Loucy (cell line): ENCODE measurements at regions not wholly inside any gene's neighbourhood (a gene's known extent, or its start where the extent isn't known, plus 50 kb on each side); places are given as distances from the start of the nearest gene placed in this dataset.

Experiments used
- H2AFZ ChIP-seq: fragments of 200-600 bp; sonication (generic); 2 replicates; pipeline ENCODE4 v1.6.0; 2016; ENCODE audit warnings: antibody characterized with exemption, mild to moderate bottlenecking, low read length, moderate library complexity
- H3F3A ChIP-seq: fragments of 200-600 bp; 2 replicates; pipeline ENCODE4 v1.6.0; 2016; ENCODE audit warnings: antibody characterized with exemption, low read depth, mild to moderate bottlenecking
- H3K27me3 ChIP-seq: fragments of 200-600 bp; sonication (generic); 2 replicates; pipeline ENCODE4 v1.6.1; 2014; ENCODE audit warnings: low read length, mild to moderate bottlenecking; ENCODE audit not compliant: insufficient read depth, poor library complexity, severe bottlenecking
- H3K36me3 ChIP-seq: fragments of 200-600 bp; sonication (generic); 2 replicates; pipeline ENCODE4 v1.6.1; 2016; ENCODE audit warnings: low read length; ENCODE audit not compliant: insufficient read depth
- H3K4me1 ChIP-seq: fragments of 200-600 bp; sonication (generic); 2 replicates; pipeline ENCODE4 v1.5.1; 2014; ENCODE audit warnings: low read length, mild to moderate bottlenecking; ENCODE audit not compliant: insufficient read depth, poor library complexity, severe bottlenecking
- H3K4me2 ChIP-seq: fragments of 200-600 bp; sonication (generic); 2 replicates; pipeline ENCODE4 v1.6.0; 2014; ENCODE audit warnings: antibody characterized with exemption, low read length, low read depth, mild to moderate bottlenecking; ENCODE audit not compliant: poor library complexity, severe bottlenecking
- H3K4me3 ChIP-seq: fragments of 200-600 bp; sonication (generic); 2 replicates; pipeline ENCODE4 v1.5.1; 2014; ENCODE audit warnings: low read length, mild to moderate bottlenecking, mixed read lengths; ENCODE audit not compliant: poor library complexity, severe bottlenecking
- H3K79me2 ChIP-seq: fragments of 200-600 bp; sonication (generic); 2 replicates; pipeline ENCODE4 v1.6.1; 2014; ENCODE audit warnings: low read length; ENCODE audit not compliant: insufficient read depth
- H3K9ac ChIP-seq: fragments of 200-600 bp; sonication (generic); 2 replicates; pipeline ENCODE4 v1.6.0; 2014; ENCODE audit warnings: mild to moderate bottlenecking, low read depth, low read length, moderate library complexity; ENCODE audit not compliant: poor library complexity, severe bottlenecking
- H3K9me2 ChIP-seq: fragments of 200-600 bp; sonication (generic); replicated peaks from 2 replicates; pipeline ENCODE4 v1.6.1; 2016; ENCODE audit warnings: low read depth, low read length, mixed read lengths
- H3K9me3 ChIP-seq: fragments of 200-600 bp; sonication (generic); 2 replicates; pipeline ENCODE4 v1.6.1; 2014; ENCODE audit warnings: mild to moderate bottlenecking, antibody characterized with exemption, low read length, low read depth; ENCODE audit not compliant: insufficient read depth
- H4K20me1 ChIP-seq: fragments of 200-600 bp; sonication (generic); 2 replicates; pipeline ENCODE4 v1.6.0; 2014; ENCODE audit warnings: antibody characterized with exemption, low read length, mild to moderate bottlenecking; ENCODE audit not compliant: insufficient read depth, poor library complexity, severe bottlenecking
- CTCF ChIP-seq: fragments of 200-600 bp; sonication (generic); conservative IDR thresholded peaks from 2 replicates; pipeline ENCODE4 v1.5.1; 2014; ENCODE audit warnings: mild to moderate bottlenecking, antibody characterized with exemption, low read length
- EZH2phosphoT487 ChIP-seq: fragments of 200-600 bp; IDR thresholded peaks from 2 replicates; pipeline ENCODE4 v1.6.1; 2018; ENCODE audit warnings: antibody characterized with exemption, mild to moderate bottlenecking, moderate library complexity, borderline replicate concordance

- Histone ChIP-seq H3K79me2 (no peaks in the 10 kb centered on the region), H3F3A (no peaks in the 10 kb centered on the region), H3K4me1 (peaks cover 3% of the 10 kb centered on the region), H3K9me2 (no peaks in the 10 kb centered on the region), H3K9me3 (no peaks in the 10 kb centered on the region), H3K36me3 (no peaks in the 10 kb centered on the region), H4K20me1 (no peaks in the 10 kb centered on the region), H3K27me3 (no peaks in the 10 kb centered on the region), H3K4me2 (no peak overlapping the region), H3K9ac (no peak overlapping the region), H3K4me3 (no peak overlapping the region), H2AFZ (no peak overlapping the region)
- TF ChIP-seq EZH2phosphoT487 (no peak), CTCF (no peak)
Measured at GRCh38 chr9:22214021-22214420, 204.9 kb upstream of the CDKN2B start.

GRCh38 chr9:22214497-22215031 is 205.5 kb upstream of the CDKN2B start:
- Histone ChIP-seq H2AFZ (no peak overlapping the region), H3K4me3 (no peak overlapping the region), H3K9me3 (no peaks in the 10 kb centered on the region), H3F3A (no peaks in the 10 kb centered on the region), H3K4me2 (no peak overlapping the region), H4K20me1 (no peaks in the 10 kb centered on the region), H3K27me3 (no peaks in the 10 kb centered on the region), H3K79me2 (no peaks in the 10 kb centered on the region), H3K9ac (no peak overlapping the region), H3K4me1 (no peaks in the 10 kb centered on the region), H3K9me2 (no peaks in the 10 kb centered on the region), H3K36me3 (no peaks in the 10 kb centered on the region)
- TF ChIP-seq EZH2phosphoT487 = no peak
- no peak for TF ChIP-seq CTCF

- Histone ChIP-seq H3K27me3 (no peaks in the 10 kb centered on the region), H4K20me1 (no peaks in the 10 kb centered on the region), H3K4me3 (no peak overlapping the region), H3K4me2 (no peak overlapping the region), H3F3A (no peaks in the 10 kb centered on the region), H3K4me1 (no peaks in the 10 kb centered on the region), H3K9me3 (no peaks in the 10 kb centered on the region), H3K79me2 (no peaks in the 10 kb centered on the region), H3K9ac (no peak overlapping the region), H2AFZ (no peak overlapping the region), H3K9me2 (no peaks in the 10 kb centered on the region), H3K36me3 (no peaks in the 10 kb centered on the region)
- TF ChIP-seq CTCF (no peak), EZH2phosphoT487 (no peak)
Measured at GRCh38 chr9:22215521-22215920, 206.4 kb upstream of the CDKN2B start.
